WERI-Rb-1 (cell line): ENCODE measurements at regions not wholly inside any gene's neighbourhood (a gene's known extent, or its start where the extent isn't known, plus 50 kb on each side); places are given as distances from the start of the nearest gene placed in this dataset.

Source experiments
- DNase-seq: peaks from one replicate; pipeline ENCODE4 v3.0.0-alpha.2; 2020
- H3K27ac ChIP-seq: fragments of 250-450 bp; sonication (Bioruptor Pico); 2 replicates; pipeline ENCODE4 v1.5.1; 2020; ENCODE audit warnings: mild to moderate bottlenecking, moderate library complexity
- H3K27me3 ChIP-seq: fragments of 250-450 bp; sonication (Bioruptor Pico); 2 replicates; pipeline ENCODE4 v1.5.1; 2021; ENCODE audit warnings: mild to moderate bottlenecking, low read depth, moderate library complexity; ENCODE audit not compliant: insufficient read depth, severe bottlenecking
- H3K36me3 ChIP-seq: fragments of 250-450 bp; sonication (Bioruptor Pico); 2 replicates; pipeline ENCODE4 v1.5.1; 2020; ENCODE audit warnings: mild to moderate bottlenecking, moderate library complexity
- H3K4me3 ChIP-seq: 2 replicates; pipeline ENCODE4 v1.5.1; 2011; ENCODE audit warnings: low read depth, mild to moderate bottlenecking, control low read depth, low read length
- H3K9me3 ChIP-seq: fragments of 250-450 bp; sonication (Bioruptor Pico); 2 replicates; pipeline ENCODE4 v1.5.1; 2021; ENCODE audit warnings: mild to moderate bottlenecking, moderate library complexity; ENCODE audit not compliant: severe bottlenecking
- TF ChIP-seq, protein P1 (sequence below): IDR thresholded peaks from 2 replicates; pipeline ENCODE4 v1.5.1; 2011; ENCODE audit warnings: low read depth, mild to moderate bottlenecking, control low read depth, inconsistent platforms, low read length

DNA sequence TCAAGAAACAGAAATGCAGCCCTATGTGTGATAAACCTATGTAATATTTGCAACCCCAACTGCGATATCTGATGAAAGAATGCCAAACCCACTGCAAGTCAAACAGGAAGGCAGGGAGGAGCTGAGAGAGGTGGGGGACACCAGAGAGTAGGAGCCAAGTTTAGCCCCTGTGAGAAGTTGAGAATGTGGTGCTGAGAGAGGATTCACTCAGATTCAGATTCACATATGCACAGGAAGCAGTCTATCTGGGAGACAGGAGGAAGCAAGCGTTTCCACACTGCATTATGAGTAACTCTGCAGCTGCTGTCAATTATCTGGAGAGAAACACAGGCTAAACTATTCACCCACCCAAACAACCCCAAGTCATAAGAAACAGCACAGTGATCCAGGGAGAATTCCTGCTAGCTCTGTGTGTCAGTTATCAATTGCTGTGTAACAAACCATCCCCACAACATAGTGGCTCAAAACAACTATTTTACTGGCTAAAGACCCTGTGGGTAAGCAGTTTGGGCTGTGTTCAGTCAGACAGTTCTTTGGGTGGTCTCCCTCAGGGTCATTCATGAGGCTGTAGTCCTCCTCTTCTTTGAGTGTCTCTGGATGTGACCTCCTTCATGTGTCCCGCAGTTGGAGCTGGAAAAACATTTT, 161.9 kb upstream of the RAI14 start:
- TF ChIP-seq, protein P1, sequence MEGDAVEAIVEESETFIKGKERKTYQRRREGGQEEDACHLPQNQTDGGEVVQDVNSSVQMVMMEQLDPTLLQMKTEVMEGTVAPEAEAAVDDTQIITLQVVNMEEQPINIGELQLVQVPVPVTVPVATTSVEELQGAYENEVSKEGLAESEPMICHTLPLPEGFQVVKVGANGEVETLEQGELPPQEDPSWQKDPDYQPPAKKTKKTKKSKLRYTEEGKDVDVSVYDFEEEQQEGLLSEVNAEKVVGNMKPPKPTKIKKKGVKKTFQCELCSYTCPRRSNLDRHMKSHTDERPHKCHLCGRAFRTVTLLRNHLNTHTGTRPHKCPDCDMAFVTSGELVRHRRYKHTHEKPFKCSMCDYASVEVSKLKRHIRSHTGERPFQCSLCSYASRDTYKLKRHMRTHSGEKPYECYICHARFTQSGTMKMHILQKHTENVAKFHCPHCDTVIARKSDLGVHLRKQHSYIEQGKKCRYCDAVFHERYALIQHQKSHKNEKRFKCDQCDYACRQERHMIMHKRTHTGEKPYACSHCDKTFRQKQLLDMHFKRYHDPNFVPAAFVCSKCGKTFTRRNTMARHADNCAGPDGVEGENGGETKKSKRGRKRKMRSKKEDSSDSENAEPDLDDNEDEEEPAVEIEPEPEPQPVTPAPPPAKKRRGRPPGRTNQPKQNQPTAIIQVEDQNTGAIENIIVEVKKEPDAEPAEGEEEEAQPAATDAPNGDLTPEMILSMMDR: no peak
- H3K9me3 ChIP-seq: peaks cover 5% of the 10 kb centered on the region
- H3K4me3 ChIP-seq: no peak overlapping the region
- no peak for DNase-seq
- no peaks in the 10 kb centered on the region for H3K36me3 ChIP-seq
- no peak overlapping the region for H3K27ac ChIP-seq
- no peaks in the 10 kb centered on the region for H3K27me3 ChIP-seq

GRCh38 chr5:34495178-34495577, 160.9 kb upstream of the RAI14 start:
- no peaks in the 10 kb centered on the region for H3K36me3 ChIP-seq
- H3K27me3 ChIP-seq: no peaks in the 10 kb centered on the region
- TF ChIP-seq, protein P1: no peak
- no peak overlapping the region for H3K27ac ChIP-seq
- no peak overlapping the region for H3K4me3 ChIP-seq
- H3K9me3 ChIP-seq: peaks cover 5% of the 10 kb centered on the region
- no peak for DNase-seq

- H3K4me3 ChIP-seq: no peak overlapping the region
- H3K9me3 ChIP-seq: peaks cover 5% of the 10 kb centered on the region
- TF ChIP-seq, protein P1: no peak
- no peaks in the 10 kb centered on the region for H3K27me3 ChIP-seq
- no peak for DNase-seq
- H3K27ac ChIP-seq: no peak overlapping the region
- H3K36me3 ChIP-seq: no peaks in the 10 kb centered on the region
These were observed 159.9 kb upstream of the RAI14 start for GRCh38 chr5:34496260-34496691.

- no peak overlapping the region for H3K27ac ChIP-seq
- no peaks in the 10 kb centered on the region for H3K36me3 ChIP-seq
- no peaks in the 10 kb centered on the region for H3K27me3 ChIP-seq
- H3K9me3 ChIP-seq: peaks cover 5% of the 10 kb centered on the region
- no peak overlapping the region for H3K4me3 ChIP-seq
- no peak for DNase-seq
- TF ChIP-seq, protein P1: no peak
These were observed 159.2 kb upstream of the RAI14 start for GRCh38 chr5:34496701-34497469.

GRCh38 chr5:34497470-34497808, 158.7 kb upstream of the RAI14 start:
- Histone ChIP-seq H3K27ac (no peak overlapping the region), H3K27me3 (no peaks in the 10 kb centered on the region), H3K36me3 (no peaks in the 10 kb centered on the region), H3K4me3 (no peak overlapping the region), H3K9me3 (peaks cover 5% of the 10 kb centered on the region)
- TF ChIP-seq, protein P1: no peak
- no peak for DNase-seq
